BE2C (cell line): ENCODE measurements at regions not wholly inside any gene's neighbourhood (a gene's known extent, or its start where the extent isn't known, plus 50 kb on each side); places are given as distances from the start of the nearest gene placed in this dataset.

Experiments
- DNase-seq: peaks from one replicate; pipeline ENCODE4 v3.0.0-alpha.2; 2020
- H3K27me3 ChIP-seq: fragments of 250-450 bp; sonication (Bioruptor Pico); 2 replicates; pipeline ENCODE4 v1.5.1; 2020; ENCODE audit warnings: mild to moderate bottlenecking
- H3K36me3 ChIP-seq: fragments of 250-450 bp; sonication (Bioruptor Pico); 2 replicates; pipeline ENCODE4 v1.5.1; 2020; ENCODE audit warnings: mild to moderate bottlenecking
- H3K4me1 ChIP-seq: fragments of 250-450 bp; sonication (Bioruptor Pico); 2 replicates; pipeline ENCODE4 v1.5.1; 2020
- H3K4me3 ChIP-seq: 2 replicates; pipeline ENCODE4 v1.5.1; 2011; ENCODE audit warnings: low read depth, low read length
- H3K9me3 ChIP-seq: fragments of 250-450 bp; sonication (Bioruptor Pico); 2 replicates; pipeline ENCODE4 v1.5.1; 2020
- CTCF ChIP-seq: IDR thresholded peaks from 2 replicates; pipeline ENCODE4 v1.5.1; 2012; ENCODE audit warnings: mild to moderate bottlenecking, low read depth, low read length

GRCh38 chr18:40109252-40110049, 1845.6 kb upstream of the PIK3C3 start:
- H3K27me3 ChIP-seq = no peaks in the 10 kb centered on the region
- DNase-seq = no peak
- H3K9me3 ChIP-seq = no peaks in the 10 kb centered on the region
- no peak overlapping the region for H3K4me3 ChIP-seq
- no peaks in the 10 kb centered on the region for H3K36me3 ChIP-seq
- no peaks in the 10 kb centered on the region for H3K4me1 ChIP-seq
- TF ChIP-seq CTCF = no peak

- no peak for TF ChIP-seq CTCF
Measured at GRCh38 chr18:40108596-40108995, 1846.4 kb upstream of the PIK3C3 start.

GRCh38 chr18:40102903-40103302, 1852.1 kb upstream of the PIK3C3 start:
- Histone ChIP-seq H3K27me3 (no peaks in the 10 kb centered on the region), H3K4me3 (no peak overlapping the region), H3K36me3 (no peaks in the 10 kb centered on the region), H3K4me1 (no peaks in the 10 kb centered on the region), H3K9me3 (no peaks in the 10 kb centered on the region)
- no peak for DNase-seq
- no peak for TF ChIP-seq CTCF

More at GRCh38 chr18:40108596-40108995, 1846.4 kb upstream of the PIK3C3 start:
- Histone ChIP-seq H3K4me3 (no peak overlapping the region), H3K36me3 (no peaks in the 10 kb centered on the region), H3K27me3 (no peaks in the 10 kb centered on the region), H3K9me3 (no peaks in the 10 kb centered on the region), H3K4me1 (no peaks in the 10 kb centered on the region)
- no peak for DNase-seq

DNA sequence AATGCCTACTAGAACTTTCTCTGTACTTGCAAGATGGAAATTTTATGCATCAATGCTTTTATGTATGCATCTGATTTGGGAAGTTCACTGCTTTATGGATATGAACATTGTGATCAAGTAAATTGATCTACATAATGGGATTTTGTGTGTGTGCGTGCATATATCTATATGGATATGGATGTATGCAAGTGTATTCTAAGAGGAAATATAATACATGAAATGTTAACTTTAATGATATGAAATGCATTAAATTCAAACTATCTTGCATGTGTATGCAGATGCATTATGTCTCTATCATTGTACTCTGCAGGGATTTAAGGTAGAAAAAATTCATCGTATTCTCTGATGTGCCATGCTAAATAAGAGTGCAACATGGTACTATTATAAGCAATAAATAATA, 1855.4 kb upstream of the PIK3C3 start:
- Histone ChIP-seq H3K4me3 (no peak overlapping the region), H3K36me3 (no peaks in the 10 kb centered on the region), H3K27me3 (no peaks in the 10 kb centered on the region), H3K9me3 (no peaks in the 10 kb centered on the region), H3K4me1 (no peaks in the 10 kb centered on the region)
- no peak for DNase-seq
- TF ChIP-seq CTCF = no peak

- H3K36me3 ChIP-seq = no peaks in the 10 kb centered on the region
- H3K27me3 ChIP-seq = no peaks in the 10 kb centered on the region
- no peaks in the 10 kb centered on the region for H3K4me1 ChIP-seq
- H3K9me3 ChIP-seq = no peaks in the 10 kb centered on the region
- no peak for DNase-seq
- no peak for TF ChIP-seq CTCF
- H3K4me3 ChIP-seq = no peak overlapping the region
Measured at GRCh38 chr18:40096675-40097074, 1858.4 kb upstream of the PIK3C3 start.

DNA sequence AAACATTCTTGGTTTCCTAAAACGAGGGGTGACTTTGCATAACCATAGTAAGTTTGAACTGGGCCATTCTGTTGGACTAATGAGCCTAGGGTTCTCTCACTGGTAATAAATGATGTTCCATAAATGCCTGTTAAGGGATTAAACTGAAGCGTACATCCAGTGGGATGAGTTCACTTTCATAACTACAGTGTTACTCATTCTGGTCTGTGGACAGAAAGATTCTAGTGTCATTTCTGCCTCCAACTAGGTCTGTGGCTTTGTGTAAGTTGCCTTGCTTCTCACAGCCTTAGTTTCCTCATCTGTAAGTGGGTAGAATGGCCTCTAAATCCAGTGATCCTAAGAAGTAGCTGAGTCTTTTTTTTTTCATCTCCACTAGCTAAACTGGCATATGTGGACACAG, 1860.6 kb upstream of the PIK3C3 start:
- H3K9me3 ChIP-seq = no peaks in the 10 kb centered on the region
- H3K36me3 ChIP-seq = no peaks in the 10 kb centered on the region
- H3K27me3 ChIP-seq = no peaks in the 10 kb centered on the region
- TF ChIP-seq CTCF = no peak
- H3K4me1 ChIP-seq = no peaks in the 10 kb centered on the region
- no peak for DNase-seq
- no peak overlapping the region for H3K4me3 ChIP-seq
